ENCODE measurements at regions not wholly inside any gene's neighbourhood (a gene's known extent, or its start where the extent isn't known, plus 50 kb on each side); places are given as distances from the start of the nearest gene placed in this dataset.

DNA sequence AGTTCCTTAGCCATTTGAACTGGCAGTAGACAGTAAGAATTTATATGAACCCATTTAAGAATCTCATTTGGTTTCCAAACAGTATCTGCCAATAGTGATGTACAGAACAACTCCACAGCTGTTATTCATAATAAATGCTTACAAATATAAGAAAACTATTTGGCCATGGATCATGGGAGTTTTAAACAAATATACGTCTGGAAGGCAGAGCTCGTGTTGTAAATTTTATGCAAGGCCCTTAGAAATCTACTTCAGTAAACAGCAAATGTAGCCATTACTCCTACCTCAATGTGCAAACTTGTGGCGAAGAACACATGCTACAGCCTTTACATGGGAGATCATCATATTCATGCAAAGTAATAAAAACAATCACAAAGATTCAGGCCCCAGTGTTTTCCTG is 65.3 kb upstream of the NANOGP8 start:
- WGBS, 2 donors (ENCODE audit: low coverage in 1 of 2) = 68 to 93% methylated on average over 3 of the region's 3 CpGs
- intact Hi-C loops (cut with DNase I; ENCODE audit: low total_unique reads) = no loop called here

DNA sequence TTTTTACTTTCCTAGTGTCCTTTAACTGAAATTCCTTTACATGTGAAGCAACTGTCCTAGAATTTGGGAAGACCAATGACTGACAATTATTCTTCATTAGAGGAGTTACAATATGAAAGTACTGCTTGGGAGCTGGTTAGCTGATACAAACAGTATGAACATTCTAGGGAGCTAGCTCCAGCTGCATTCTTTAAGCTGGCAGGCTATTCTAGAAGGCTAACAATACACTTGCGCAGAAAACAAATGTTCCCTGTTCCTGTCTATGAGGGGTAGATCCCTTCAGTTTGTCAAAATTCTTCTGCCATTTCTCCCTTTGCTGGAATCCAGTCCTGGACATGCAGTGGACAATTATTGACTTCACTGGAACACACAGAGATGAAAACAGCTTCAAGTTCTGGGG is 60.2 kb upstream of the NANOGP8 start:
- TF ChIP-seq POLR2A (IDR thresholded peaks at IDR 0.05) = no peak
- WGBS, 2 donors (ENCODE audit: low coverage in 1 of 2) = 95 to 100% methylated on average over 1 of the region's 1 CpG
- Histone ChIP-seq H3K36me3 (no peaks in the 10 kb centered on the region), H3K27ac (no peak overlapping the region), H3K4me1 (peaks cover 0 to 9% (median 2%) of the 10 kb centered on the region in 4 donors), H3K9me3 (no peaks in the 10 kb centered on the region), H3K27me3 (no peaks in the 10 kb centered on the region), H3K4me3 (no peak overlapping the region)
- intact Hi-C loops (cut with DNase I; ENCODE audit: low total_unique reads) (no loop called here), in situ Hi-C loops (cut with MboI; ENCODE audit: low pct_ligation_motif_present in 1 of 4, low pct_unique_long_range_greater_than_20kb in 1 of 4, low sequenced_read_pairs in 3 of 4) (no loop called here)
- no peak for DNase-seq

More for the DNA sequence above, 65.3 kb upstream of the NANOGP8 start:
- Histone ChIP-seq H3K4me3 (no peak overlapping the region), H3K4me1 (no peaks in the 10 kb centered on the region), H3K36me3 (no peaks in the 10 kb centered on the region), H3K27me3 (no peaks in the 10 kb centered on the region), H3K27ac (no peak overlapping the region), H3K9me3 (no peaks in the 10 kb centered on the region)
- no peak for DNase-seq
- TF ChIP-seq POLR2AphosphoS5 (IDR thresholded peaks at IDR 0.05) (no peak), POLR2A (IDR thresholded peaks at IDR 0.05) (no peak), EP300 (IDR thresholded peaks at IDR 0.05; ENCODE audit: low read depth) (no peak)
- TF ChIP-seq, protein P1, sequence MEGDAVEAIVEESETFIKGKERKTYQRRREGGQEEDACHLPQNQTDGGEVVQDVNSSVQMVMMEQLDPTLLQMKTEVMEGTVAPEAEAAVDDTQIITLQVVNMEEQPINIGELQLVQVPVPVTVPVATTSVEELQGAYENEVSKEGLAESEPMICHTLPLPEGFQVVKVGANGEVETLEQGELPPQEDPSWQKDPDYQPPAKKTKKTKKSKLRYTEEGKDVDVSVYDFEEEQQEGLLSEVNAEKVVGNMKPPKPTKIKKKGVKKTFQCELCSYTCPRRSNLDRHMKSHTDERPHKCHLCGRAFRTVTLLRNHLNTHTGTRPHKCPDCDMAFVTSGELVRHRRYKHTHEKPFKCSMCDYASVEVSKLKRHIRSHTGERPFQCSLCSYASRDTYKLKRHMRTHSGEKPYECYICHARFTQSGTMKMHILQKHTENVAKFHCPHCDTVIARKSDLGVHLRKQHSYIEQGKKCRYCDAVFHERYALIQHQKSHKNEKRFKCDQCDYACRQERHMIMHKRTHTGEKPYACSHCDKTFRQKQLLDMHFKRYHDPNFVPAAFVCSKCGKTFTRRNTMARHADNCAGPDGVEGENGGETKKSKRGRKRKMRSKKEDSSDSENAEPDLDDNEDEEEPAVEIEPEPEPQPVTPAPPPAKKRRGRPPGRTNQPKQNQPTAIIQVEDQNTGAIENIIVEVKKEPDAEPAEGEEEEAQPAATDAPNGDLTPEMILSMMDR (IDR thresholded peaks at IDR 0.05) = no peak
- in situ Hi-C loops (cut with MboI; ENCODE audit: low pct_ligation_motif_present in 1 of 4, low pct_unique_long_range_greater_than_20kb in 1 of 4, low sequenced_read_pairs in 3 of 4) = no loop called here

DNA sequence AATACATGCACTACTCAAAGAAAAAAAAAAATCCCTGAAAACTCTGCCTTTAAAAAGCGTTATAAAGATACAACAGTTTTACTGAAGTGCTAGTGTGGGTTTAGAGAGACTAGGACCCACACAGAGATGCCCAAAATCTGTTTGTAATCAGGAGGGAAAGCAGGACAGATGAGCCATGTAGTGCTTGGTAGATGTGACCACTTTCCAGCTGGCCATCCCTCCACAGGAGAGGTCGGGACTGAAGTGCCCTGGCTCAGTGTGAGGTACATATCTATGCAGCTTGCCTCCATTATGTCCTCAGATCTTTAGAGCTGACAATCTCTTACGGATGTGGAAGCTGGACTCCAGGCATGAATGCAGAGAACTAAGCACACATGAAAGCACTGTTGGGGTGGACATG is 57.5 kb upstream of the NANOGP8 start:
- intact Hi-C loops (cut with DNase I; ENCODE audit: low total_unique reads) = no loop called here
- Histone ChIP-seq H3K36me3 (no peaks in the 10 kb centered on the region), H3K4me3 (no peak overlapping the region), H3K9me3 (no peaks in the 10 kb centered on the region), H3K27me3 (no peaks in the 10 kb centered on the region), H3K27ac (peak overlapping the region in 1 of 4 donors; percentile 23), H3K4me1 (peaks cover 0 to 9% (median 2%) of the 10 kb centered on the region in 4 donors)
- WGBS, 2 donors (ENCODE audit: low coverage in 1 of 2) = 67 to 69% methylated on average over 1 to 3 of the region's 3 CpGs
- TF ChIP-seq POLR2A (IDR thresholded peaks at IDR 0.05) (no peak), POLR2AphosphoS5 (IDR thresholded peaks at IDR 0.05) (no peak), EP300 (IDR thresholded peaks at IDR 0.05; ENCODE audit: low read depth) (no peak)
- TF ChIP-seq, protein P1 (IDR thresholded peaks at IDR 0.05) = no peak
- no peak for DNase-seq
- in situ Hi-C loops (cut with MboI; ENCODE audit: low pct_ligation_motif_present in 1 of 4, low pct_unique_long_range_greater_than_20kb in 1 of 4, low sequenced_read_pairs in 3 of 4) = no loop called here

DNA sequence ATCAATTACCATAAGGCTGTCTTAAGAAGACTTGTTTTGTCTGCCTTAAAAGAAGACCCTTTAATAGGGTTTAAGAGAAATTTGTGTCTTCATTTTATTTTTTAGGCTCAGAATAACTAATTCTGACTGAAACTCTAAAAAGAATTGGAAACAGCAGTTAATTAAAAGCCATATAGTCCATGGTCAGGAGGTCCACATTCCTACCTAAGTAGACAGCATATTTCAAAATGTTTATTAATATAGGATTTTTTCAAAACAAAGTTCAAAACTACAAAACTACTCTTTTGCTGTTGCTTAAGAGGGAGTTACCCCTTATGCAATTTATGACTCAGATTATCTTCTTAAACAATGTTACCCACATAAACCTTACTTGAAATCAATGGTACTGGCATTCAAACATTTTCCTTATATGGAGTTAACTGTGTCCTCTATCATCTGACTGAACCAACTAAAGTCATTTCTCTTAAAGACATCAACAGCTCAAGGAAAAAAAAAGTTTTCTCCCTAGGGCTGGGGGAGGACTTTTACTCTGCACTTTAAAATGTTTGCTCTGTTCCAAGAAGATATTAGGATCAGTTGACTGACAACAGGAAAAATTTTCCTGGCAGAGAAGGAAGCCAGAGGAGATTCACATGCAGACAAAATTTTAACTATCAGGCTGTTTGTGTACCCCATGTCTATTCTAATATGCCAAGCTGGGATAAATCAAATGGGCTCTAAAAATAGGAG is 56.8 kb upstream of the NANOGP8 start:
- in situ Hi-C loops (cut with MboI; ENCODE audit: low pct_ligation_motif_present in 1 of 4, low pct_unique_long_range_greater_than_20kb in 1 of 4, low sequenced_read_pairs in 3 of 4) (no loop called here), intact Hi-C loops (cut with DNase I; ENCODE audit: low total_unique reads) (no loop called here)
- H3K9me3 ChIP-seq = no peaks in the 10 kb centered on the region
- no peaks in the 10 kb centered on the region for H3K27me3 ChIP-seq
- no peaks in the 10 kb centered on the region for H3K36me3 ChIP-seq
- no peak overlapping the region for H3K4me3 ChIP-seq
- no peak for DNase-seq
- peak overlapping the region in 1 of 4 donors; percentile 23 for H3K27ac ChIP-seq
- H3K4me1 ChIP-seq = peaks cover 0 to 9% (median 2%) of the 10 kb centered on the region in 4 donors
- TF ChIP-seq EP300 (IDR thresholded peaks at IDR 0.05; ENCODE audit: low read depth) (no peak), POLR2AphosphoS5 (IDR thresholded peaks at IDR 0.05) (peak in 1 of 3 donors; percentile 8)

DNA sequence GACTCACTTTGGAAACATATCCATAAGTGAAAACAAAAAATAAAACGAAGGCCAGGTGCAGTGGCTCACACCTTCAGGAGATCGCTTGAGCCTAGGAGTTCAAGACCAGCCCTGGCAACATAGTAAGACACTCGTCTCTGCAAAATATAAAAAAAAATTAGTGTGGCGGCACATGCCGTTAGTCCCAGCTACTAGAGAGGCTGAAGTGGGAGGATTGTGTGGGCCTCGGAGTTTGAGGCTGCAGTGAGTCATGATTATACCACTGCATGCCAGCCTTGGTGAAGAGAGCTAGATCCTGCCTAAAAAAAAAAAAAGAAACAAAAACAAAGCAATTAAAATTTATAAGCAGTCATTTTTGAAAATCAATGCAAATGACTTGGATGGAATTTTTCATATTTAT is 54.7 kb upstream of the NANOGP8 start:
- Histone ChIP-seq H3K36me3 (no peaks in the 10 kb centered on the region), H3K4me3 (no peak overlapping the region), H3K27ac (no peak overlapping the region), H3K4me1 (peaks cover 0 to 9% (median 2%) of the 10 kb centered on the region in 4 donors), H3K27me3 (no peaks in the 10 kb centered on the region), H3K9me3 (no peaks in the 10 kb centered on the region)
- intact Hi-C loops (cut with DNase I; ENCODE audit: low total_unique reads) = no loop called here
- WGBS, 2 donors (ENCODE audit: low coverage in 1 of 2) = 89 to 96% methylated on average over 4 to 6 of the region's 6 CpGs
- no peak for DNase-seq
- TF ChIP-seq, protein P1 (IDR thresholded peaks at IDR 0.05) = no peak
- TF ChIP-seq POLR2A (IDR thresholded peaks at IDR 0.05) = no peak
- no peak for TF ChIP-seq EP300 (IDR thresholded peaks at IDR 0.05; ENCODE audit: low read depth)
- TF ChIP-seq POLR2AphosphoS5 (IDR thresholded peaks at IDR 0.05) = no peak
- in situ Hi-C loops (cut with MboI; ENCODE audit: low pct_ligation_motif_present in 1 of 4, low pct_unique_long_range_greater_than_20kb in 1 of 4, low sequenced_read_pairs in 3 of 4) = no loop called here
